Amniotic stem cell (primary cell): ENCODE measurements at regions not wholly inside any gene's neighbourhood (a gene's known extent, or its start where the extent isn't known, plus 50 kb on each side); places are given as distances from the start of the nearest gene placed in this dataset.
"Not testable (repeated sequence)": the region's sequence is repeated elsewhere in the genome, so short reads cannot be mapped to it uniquely, and the experiment has no call there.

Experiments
- DNase-seq: peaks from one replicate; lab custom pipeline; 2025; lab: John Stamatoyannopoulos, UW

DNA sequence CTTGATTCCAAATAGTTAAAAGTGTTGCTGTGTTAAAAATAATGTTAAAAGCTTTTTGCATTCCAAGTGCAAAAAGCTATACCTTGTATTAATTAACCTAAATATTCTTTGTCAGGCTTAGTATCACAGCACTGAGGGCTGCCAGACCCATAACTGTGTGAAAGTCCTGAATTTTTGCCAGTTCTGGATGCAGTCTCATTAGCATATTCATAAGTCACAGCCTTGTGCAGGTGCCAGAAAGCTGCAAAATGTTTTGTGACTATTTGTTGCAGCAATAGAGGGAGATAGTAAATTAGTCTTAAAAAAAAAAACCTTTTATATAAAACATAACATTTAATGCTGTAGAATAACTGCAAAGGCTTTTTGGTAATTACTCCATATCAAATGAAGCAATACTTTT, 56.6 kb downstream of the SLITRK1 start:
- no peak for DNase-seq

DNA sequence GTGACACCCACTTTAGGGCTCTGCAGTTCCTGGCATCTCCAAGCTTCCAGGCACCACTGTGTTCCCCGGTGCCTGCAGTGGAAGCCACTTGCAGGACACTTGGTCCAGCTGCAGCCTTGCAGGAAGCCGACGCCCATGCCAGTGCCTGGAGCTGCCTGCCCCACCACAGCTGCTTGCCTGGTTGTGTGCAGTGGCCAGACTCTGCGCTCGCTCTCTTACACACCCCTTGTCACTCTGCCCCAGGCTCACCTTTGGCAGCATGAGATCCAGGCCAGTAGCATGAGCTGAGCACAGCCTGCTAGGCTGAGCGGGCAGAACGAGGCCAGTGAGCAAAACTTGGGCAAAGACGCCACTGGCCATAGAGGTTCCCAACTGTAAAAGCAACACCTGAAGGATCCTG, 57.7 kb downstream of the SLITRK1 start:
- no peak for DNase-seq

DNA sequence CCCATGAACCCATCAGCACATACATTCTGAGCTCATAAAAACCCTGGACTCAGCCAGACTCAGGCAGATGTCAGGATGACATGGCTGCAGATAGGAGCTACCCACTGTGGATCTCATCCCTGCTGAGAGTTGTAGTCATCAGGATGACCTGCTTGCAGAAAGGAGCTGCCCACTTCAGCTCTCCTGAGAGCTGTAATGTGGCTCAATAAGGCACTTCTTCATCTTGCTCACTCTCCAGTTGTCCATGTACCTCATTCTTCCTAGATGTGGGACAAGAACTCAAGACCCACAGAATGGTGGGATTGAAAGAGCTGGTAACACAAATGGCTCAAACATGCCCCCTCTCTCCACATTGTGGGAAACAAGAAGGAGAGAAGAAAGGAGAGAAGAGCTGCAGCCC, 58.2 kb downstream of the SLITRK1 start:
- no peak for DNase-seq

DNA sequence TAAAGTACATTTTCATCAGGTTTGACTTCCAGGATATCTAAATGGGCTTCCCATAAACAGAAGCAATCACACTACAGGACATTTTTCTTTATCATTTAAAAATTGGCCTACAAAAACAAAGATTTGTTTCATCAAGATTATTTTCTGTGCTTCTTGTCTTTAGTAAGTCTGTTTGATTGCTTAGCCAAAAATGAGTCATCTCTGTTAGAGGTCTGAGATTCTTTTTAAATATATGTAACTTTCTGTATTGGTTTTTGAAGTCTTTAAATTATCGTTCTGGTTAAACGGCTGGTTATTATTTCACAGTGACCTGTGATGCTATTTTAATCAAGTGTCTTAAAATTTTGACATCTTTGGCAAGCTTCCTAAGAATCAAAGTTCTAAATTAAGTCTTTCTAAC, 62.7 kb downstream of the SLITRK1 start:
- no peak for DNase-seq

DNA sequence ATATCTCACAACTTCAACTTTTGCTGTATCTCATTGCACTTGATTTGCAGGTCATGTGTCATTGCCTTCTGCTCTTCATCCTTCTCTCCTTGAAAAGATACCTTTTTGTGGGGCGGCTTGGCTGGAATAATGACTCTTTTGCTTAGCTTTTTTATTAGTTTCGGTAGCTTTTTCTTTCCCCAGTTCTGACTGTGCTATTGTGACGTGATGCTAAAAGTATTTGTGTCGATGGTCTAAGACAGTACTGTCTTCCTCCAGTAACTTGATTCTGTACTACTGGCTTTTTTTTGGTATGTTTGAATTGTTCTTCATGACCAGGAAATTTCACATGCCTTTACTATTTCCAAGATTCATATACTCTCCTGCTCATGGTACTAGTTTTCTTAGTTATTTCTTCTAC, 63.1 kb downstream of the SLITRK1 start:
- no peak for DNase-seq

DNA sequence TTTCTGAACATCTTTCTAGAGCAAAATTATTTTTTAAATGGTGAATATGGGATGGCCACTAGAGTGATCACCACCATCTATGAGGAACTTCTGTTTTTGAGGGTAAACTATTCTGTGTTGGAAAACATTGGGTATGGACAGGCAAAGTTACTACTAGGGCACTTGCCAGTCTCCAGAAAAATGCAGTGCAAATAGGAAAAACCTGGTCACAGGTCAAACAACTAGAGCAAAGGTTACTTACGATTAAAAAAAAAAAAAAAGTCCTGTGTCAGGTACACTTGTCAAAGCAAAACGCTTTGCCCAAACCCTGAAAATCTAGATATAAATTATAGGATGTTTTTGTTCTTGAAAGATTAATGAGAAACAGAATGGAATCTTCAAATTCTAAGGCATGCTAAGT, 66.2 kb downstream of the SLITRK1 start:
- DNase-seq: no peak

DNA sequence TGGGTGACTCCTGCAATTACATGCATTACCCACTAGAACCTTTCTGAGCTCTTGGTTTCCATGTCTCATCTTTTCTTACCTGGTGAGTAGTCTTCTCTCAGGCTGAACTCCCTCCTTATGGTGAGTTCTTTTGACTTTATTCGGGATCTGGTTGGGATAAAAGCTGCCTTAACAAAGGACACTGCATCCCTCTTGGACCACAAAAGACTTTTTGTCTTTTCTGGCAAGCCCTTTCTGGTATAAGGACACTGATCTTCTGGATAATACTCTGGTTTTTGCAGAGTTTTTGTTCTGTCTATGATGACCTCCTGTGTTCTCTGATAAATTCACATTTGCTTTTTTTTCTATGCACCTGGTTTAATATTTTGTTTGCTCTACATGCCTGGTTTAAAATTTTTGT, 66.7 kb downstream of the SLITRK1 start:
- no peak for DNase-seq

DNA sequence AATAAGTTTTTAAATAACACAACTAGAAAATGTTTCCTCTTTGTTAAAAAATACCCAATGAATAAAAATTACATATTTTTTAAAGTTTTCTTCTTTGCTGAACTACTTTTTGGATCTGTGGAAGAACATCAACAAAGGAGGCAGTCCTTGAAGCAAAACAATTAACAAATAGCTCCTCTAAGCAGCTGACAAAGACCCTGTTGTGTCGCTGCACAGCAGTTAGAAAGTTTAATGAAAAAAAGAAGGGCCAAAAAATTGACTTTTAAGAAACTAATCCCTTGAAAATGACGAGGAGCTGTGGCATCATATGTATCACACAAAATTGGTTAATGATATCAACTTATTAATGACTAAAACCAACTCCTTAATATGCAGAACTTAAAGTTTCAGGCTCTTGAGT, 72.1 kb downstream of the SLITRK1 start:
- DNase-seq: no peak

DNA sequence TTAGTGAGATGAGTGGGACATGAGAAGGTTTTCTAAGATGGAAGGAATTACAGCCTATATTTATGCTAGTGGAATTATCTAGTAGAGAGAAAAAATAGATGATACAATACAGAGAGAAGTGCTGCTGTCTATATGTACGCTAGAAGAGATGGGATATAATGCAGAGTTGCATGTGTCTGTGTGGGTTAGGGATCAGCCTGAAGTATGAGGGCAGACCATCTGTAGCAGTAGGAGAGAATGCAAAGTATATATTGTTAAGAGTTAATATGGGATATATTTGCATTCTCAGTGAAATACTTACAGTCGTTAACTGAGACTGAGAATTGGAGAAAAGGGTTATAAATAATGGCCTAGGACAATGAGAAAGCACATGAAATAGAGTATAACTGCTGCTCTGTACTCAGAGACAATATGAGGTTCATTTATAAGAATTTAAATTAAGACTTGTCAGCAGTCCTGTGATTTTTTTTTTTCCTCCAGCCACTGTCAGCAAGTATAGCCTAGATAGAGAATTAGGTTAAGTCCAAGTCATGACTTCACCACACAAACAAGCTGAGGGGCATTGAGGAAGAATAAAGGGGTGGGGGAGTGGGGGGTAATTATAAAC, 77.8 kb downstream of the SLITRK1 start:
- no peak for DNase-seq

DNA sequence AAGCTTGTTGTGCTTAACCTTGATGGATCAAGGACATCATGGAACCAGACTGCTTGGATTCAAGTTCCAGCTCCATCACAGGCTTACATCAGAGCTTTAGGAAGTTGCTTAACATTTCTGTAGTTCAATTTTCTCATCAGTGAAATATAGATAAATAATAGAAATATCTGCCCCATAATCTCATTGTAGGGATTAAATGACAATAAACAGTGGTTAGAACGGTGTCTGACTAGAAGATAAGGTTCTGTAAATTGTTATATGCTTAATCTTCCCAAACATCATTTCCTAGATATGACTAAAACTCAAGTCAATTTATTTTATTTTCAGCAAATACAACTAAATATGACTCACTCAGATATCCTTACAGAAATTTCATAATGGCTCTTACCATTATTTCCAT, 83.5 kb downstream of the SLITRK1 start:
- DNase-seq: no peak

DNA sequence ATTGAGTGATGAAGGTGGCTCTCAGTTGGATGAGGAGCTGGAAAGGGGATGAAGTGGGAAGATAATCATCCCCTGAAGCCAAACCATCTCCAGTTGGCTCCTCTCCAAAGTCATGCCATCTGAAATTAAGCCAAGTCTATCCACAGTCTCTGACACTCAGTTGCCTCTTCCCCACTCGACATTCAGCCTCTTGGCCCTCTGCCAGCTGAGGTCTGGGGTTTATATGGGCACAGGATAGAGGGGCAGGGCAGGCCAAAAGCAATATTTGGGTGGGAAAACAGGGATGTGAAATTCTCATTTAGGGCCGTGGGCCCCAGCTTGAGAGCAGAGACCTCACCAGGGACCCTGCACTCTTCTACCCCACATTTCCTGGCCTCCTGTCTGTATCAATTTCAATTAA, 85.9 kb downstream of the SLITRK1 start:
- no peak for DNase-seq

DNA sequence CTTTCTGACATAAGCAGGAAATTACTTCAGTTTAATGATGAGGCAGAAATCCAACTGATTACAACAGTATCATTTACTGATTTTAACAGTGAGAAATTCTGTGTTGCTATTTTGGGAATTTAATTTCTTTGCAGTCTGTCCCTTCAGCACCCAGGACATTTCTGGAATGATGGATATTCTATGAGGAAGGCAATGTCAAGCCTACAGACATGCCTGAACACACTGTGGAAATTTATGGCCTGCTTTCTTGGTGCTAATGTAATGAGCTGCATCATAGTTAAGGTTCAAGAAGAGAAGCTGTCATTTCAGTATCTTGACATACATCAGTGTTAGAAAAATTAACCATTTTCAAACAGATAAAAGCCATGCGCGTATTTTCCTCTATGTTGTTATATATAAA, 87.7 kb downstream of the SLITRK1 start:
- no peak for DNase-seq

DNA sequence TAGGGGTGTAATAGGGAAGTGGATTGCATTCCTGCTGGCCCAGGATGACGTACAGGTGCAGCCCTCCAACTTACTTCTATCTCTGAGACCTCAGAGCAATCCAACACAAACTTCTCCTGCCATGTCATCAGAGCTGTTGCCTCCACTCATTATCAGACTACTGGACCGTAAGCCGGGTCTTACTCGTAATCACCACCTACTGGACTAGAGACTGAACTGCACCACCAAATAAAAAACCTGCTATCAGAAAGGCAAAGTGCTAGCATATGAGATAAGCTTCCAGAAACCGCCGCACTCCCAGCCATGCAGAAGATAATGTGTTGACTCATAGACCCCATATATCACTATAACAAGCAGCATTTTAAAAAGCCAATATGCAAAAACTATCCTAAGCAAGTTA, 102.0 kb downstream of the SLITRK1 start:
- DNase-seq: no peak

DNA sequence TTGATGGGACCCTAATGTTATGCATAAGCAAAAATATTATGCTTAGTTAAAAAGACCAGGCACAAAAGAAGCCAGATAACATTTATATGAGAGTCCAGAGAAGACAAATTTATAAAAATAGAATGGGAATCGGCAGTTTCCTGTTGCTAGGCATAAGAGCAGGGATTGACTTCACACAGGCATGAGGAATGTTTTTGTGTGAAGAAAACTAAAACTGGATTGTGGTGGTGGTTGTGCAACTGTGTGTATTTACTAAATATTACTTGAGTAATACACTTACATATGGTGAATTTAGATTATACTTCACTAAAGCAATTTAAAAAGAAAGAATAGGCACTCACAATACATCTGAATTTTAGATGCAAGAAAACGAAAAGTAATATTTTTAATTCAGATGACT, 108.3 kb downstream of the SLITRK1 start:
- no peak for DNase-seq

DNA sequence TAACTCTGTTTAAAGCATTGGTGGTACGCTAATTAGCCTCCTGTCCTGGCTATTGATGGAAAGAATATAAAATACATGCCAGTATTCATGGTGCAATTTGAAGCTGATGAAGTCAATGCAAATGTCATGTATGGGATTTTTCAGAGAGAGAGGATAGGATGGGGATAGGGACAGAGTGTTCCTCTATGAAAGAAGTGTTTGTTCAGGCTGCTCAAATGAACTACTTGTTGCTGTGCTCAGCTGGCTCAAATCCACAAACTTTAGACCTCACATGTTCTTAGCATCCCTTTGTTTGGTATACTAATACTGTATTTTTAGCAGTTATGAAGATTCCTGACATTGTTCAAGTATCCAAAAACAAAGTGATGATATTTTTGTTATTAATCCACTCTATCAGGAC, 116.5 kb downstream of the SLITRK1 start:
- DNase-seq: no peak

DNA sequence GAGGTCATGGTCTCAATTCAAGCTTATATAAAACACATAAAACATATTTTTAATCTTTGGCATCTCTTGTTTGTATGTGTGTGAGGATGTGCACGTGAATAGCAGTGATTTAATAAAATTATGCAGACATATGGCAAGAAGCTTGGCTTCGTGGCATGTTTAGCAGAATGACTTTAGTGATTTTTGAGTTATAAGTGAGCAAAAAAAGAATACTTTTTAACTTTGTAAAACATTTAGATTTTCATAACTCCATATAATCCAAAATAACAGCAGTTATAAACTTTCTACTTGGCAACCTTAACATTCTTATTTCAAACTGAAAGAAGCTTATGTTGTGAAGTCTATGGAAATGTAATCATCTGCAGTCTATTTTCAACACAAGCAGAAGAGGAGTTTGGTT, 120.6 kb downstream of the SLITRK1 start:
- DNase-seq: no peak

DNA sequence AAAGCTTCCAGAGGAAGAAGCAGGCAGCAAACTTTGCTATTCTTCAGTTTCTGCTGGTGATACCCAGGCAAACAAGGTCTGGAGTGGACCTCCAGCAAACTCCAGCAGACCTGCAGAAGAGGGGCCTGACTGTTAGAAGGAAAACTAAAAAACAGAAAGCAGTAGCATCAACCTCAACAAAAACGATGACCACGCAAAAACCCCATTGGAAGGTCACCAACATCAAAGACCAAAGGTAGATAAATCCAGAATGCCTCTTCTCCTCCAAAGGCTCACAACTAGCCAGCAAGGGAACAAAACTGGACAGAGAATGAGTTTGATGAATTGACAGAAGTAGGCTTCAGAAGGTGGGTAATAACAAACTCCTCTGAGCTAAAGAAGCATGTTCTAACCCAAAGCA, 127.1 kb downstream of the SLITRK1 start:
- not testable (repeated sequence) for DNase-seq

DNA sequence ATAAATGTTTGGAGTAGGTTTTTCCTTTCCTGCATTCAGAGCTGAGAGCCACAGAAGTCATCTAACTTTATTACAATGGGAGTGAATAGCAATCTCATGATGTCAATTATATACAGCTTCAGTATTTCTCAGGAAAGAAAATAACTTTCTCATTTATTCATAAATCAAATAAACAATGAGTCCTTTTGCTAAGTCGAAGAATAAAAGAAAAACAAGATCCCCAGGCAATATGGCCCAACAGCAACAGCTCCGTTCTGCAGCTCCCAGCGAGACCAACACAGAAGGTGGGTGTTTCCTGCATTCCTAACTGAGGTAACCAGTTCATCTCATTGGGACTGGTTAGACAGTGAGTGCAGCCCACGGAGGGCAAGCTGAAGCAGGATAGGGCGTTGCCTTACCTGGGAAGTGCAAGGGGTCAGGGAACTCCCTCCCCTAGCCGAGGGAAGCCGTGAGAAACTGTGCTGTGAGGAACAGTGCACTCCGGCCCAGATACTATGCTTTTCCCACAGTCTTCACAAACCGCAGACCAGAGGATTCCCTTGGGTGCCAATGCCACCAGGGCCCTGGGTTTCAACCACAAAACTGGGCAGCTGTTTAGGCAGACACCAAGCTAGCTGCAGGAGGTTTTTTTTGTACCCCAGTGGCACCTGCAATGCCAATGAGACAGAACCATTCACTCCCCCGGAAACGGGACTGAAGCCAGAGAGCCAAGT, 128.2 kb downstream of the SLITRK1 start:
- no peak for DNase-seq

DNA sequence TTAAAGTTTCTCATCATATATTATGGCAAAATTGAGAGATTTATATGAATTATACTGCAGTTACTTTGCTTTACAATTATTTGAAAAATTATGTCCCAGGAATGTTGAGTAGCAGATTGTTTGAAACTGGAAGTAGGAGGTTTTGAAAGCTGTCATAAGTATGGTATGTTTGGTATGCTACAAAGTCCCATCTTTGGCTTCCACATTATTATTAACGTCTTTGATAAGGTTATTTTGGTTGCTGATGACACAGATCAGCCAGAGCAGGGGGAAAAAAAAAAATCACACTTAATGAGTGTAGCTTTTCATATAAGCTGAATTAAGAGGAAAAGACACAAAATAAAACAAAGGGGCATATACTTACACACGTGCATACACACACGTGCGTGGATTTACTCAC, 130.1 kb downstream of the SLITRK1 start:
- DNase-seq: no peak

DNA sequence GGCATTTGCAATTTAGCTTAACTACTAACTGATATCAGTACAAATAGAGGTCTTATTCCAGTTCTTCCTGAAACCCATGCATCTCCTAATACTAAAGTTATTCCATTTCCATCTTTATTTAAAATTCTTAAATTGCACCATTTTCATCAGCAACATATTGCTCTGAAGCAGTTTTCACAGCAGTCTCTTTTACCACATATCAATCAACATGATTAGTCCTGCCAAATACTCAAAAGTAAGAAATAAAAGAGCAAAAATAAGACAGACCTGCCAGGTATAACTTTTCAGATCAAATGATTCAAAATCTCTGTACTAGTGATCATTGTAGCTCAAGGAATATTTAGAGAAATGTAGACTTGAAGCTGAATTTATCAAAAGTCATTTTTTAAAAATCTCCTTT, 141.7 kb downstream of the SLITRK1 start:
- DNase-seq: no peak

DNA sequence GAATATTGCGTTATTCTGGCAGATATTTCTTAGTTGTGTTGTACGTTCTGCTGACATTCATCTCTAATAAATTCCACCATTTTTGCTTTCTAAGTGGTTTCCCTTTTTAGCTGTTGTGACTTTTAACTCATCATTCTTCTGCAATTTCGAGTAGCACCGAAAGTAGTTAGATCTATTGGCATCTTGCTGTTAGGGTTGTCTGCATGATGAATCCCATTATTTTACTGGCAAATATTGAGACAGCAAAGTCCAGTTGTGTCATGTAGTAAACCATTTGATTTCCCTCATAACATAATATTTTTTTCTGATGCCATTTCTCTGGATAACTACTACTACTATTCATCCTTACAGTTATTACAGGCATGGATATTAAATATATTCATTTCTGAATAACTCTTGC, 143.9 kb downstream of the SLITRK1 start:
- no peak for DNase-seq

DNA sequence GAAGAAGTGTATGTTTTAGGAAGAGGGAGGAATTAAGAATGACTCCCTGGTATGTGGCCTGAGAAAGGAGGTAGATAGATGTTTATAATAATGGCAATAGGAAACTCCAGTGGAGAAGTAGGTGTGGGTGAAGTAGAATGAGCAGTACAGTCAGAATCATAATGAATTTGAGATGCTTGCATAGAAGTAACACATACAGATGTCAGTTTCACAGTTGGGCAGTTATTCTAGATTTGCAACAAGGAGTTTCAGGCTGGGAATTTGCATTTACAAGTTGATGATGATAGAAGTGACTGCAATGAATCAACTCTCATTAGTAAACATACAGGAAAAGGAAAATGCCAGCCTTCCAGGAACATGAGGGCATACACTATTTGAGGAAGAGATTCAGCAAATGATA, 149.0 kb downstream of the SLITRK1 start:
- DNase-seq: no peak

DNA sequence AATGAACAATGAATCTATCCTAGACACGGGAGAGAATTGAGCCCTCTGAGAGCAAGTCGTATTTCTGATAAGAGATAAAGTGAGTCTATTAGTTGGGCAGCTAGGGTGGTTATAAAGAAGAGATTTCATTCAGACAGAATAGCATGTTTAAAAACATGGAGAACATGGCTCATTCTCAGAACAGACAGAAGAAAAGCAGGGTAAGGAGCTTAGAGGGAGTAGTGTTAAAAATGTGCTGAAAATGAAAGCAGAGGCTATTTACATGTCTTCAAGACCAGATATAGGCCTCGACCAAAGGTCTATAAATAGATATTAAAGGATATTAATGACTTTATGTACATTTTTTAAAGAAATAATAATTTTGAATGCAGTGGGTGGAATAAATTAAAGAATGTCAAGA, 149.5 kb downstream of the SLITRK1 start:
- no peak for DNase-seq

DNA sequence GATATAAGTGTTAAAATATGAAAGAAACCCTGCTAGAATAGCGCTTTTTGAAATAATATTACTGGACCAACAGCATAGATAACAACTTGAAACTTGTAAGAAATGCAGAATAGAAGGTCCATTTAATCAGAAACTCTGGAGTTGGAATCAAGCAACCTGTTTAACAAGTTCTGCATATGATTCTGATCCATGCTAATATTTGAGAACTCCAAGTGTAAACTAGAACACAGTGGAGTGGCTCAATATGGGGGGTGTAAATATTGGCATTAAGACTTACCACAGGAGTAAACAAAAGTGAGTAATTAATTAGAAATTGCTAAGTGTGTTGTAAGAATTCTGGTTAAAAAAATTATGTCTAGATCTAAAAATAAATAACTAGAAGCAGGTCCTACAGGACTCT, 151.2 kb downstream of the SLITRK1 start:
- no peak for DNase-seq
